ENCODE measurements at regions not wholly inside any gene's neighbourhood (a gene's known extent, or its start where the extent isn't known, plus 50 kb on each side); places are given as distances from the start of the nearest gene placed in this dataset.

GRCh38 chr15:29919380-29919881, 97.2 kb upstream of the TJP1 start:
- DNase-seq: no peak

- no peak for DNase-seq
Measured at GRCh38 chr15:29917600-29918597, 95.6 kb upstream of the TJP1 start.

- DNase-seq: no peak
Measured at GRCh38 chr15:29914511-29914926, 92.3 kb upstream of the TJP1 start.

DNA sequence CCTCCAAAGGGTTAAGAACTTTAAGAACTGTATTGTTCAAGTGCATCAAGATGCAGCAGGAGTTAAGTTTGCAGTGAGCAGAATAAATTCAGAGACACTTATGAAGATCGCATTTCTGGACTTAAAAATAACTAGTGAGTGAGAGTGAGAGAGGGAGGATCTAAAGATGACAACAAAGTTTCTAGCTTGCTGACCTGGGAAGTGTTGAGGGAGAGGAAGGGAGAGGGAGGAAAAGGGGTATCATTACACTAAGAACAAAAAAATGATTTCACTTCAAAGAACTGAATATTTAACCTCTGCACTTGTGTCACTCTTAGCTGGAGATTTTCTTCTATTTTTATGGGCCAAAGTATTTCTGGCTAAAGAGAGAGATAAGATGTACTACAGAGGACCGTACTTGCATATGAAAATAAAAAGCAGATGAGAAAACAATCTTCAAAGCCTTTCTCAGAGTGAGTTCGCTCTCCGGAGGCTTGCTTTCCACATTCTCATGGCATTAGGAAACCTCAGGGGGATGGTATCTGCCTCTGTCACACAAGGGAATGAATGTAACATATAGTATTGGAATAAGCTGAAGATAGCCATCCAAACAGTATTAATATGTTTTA, 91.4 kb upstream of the TJP1 start:
- no peak for DNase-seq

GRCh38 chr15:29911705-29912104, 89.4 kb upstream of the TJP1 start:
- no peak for DNase-seq

GRCh38 chr15:29910068-29910467, 87.8 kb upstream of the TJP1 start:
- no peak for DNase-seq

DNA sequence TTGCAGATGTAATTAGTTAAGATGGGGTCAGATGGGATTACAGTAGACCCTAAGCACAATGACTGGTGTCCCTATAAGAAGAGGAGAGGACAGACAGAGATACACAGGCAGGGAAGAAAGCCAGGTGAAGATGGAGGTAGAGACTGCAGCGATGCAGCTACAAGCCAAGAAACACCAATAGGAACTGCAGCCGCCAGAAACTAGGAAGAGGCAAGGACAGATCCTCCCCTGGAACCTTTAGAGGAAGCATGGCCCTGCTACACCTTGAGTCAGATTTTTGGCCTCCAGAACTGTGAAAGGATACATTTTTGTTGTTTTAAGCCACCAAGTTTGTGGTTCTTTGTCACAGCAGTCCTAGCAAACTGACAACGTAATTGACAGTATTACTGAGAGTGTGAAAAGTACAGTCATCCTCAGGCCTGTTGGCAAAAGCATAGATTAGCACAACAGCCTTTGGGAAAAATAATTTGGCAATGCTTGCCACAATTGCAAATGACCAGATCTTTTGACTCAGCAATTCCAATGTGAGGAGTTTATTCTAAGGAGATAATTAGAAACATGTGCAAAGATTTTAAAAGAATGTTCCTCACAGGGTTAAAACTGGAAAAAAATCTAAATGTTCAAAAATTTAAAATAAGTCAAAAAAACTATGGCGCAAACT, 82.6 kb upstream of the TJP1 start:
- no peak for DNase-seq

DNA sequence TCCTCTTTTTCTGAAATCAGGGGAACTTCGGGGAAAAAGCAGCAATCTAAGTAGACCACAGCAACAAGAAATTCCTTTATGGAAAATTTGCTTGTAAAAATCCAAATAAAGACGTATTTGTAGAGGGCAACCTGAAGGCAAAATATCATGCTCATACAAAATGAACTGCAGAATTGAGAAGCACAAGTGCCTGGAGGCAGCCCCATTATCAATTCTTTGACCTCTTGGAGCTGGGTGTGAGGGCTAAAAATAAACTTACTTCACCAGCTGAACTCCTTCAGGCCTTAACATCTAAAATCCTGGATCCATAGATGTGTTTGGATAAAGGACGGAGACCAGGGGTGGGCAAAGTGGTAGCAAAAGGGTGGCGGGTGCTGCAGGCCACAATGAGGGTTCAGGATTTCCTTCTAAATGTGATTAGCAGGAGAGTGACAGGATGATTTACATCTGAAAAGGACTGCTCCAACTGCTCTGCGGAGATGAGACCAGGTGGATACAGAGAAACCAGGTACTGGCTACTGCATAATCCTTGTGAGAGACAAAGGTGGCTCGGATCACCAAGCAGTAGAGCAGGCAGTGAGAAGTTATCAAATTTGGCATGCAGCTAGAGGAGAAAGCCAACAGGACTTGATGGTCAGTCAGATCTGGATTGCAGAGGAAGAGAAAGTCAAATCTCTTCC, 81.7 kb upstream of the TJP1 start:
- DNase-seq: no peak

- DNase-seq: no peak
Measured at GRCh38 chr15:29903028-29903427, 80.8 kb upstream of the TJP1 start.

DNA sequence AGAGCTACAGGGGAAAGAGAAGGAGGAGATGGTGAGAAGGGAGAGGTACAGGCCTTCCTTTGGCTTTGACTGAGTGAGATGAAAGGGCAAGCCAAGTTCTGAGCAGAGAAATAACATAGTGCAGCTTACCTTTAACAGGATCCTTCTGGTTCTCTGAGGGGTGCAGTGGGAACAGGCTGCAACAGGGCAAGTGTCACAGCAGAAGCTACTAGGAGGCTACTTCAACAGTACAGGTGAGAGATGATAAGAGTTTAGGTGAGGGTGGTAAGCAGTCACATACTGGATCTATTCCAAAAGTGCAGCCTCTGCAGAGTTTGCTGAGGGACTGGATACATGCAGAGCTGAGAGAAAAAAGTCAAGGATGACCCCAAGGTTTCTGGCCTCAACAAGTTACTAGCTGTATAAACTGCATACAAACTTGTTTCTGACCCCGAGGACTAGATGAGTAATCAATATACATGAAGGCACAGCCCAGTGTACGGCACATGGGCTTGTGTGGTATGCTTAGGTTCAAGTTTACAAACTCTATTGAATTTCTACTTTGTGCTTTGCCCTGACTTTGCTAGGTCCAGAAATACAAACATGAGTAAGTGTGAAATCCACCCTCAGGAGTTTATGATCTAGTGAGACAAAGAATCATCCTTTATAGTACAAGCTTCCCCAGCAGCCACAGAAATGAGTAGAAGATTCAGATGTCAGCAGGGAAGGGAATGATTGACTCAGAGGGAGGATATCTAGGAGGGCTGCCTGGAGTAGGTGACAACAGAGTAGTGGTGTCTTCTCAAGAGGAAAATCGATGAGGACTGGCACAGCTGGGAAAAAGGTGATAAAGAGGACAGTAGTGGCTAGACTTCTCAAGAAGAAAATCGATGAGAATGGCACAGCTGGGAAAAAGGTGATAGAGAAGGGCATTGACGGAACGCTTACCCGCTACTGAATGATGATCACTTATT, 78.2 kb upstream of the TJP1 start:
- no peak for DNase-seq

GRCh38 chr15:29896062-29896461, 73.8 kb upstream of the TJP1 start:
- DNase-seq: no peak

GRCh38 chr15:29891096-29891457, 68.8 kb upstream of the TJP1 start:
- no peak for DNase-seq

DNA sequence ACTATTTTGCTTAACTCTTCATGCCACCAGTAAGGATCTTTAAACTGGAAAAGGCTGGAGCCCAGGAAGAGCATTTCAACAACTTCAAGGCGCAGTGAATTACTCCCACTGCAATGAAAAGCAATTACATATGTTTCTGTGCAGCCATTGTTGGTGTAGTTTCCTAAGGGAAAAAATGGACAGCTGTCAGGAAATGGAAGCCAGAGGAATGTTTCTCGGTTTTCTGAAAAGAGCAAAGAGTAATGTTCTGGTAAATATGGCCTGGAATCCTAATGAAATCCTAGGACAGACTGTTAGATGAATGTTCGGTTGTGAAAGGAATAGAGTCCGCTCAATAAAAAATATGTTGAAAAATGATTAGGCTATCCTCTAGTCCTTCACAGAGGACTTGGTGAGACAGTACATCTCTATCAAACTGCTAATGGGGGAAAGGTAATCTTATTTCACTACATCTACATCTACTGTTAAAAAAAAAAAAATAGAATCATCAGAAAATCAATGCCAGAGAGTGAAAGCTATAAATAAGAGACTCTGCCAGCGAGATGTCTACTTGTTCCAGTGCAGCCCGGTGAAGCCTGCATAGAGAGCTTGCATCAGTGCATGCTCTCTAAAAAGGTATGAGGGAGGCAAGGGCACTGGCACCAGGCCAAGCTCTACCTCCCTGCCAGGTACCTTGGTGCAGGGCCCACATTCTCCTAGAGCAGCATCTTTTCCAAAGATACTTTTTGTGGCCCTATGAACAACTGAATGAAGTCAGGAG, 68.2 kb upstream of the TJP1 start:
- peak in 1 of 58 donors; percentile 41 for DNase-seq

- DNase-seq: no peak
Measured at GRCh38 chr15:29889542-29890329, 67.5 kb upstream of the TJP1 start.

- peak in 15 of 58 donors; percentile 9 to 49 (median 38) for DNase-seq
Measured at GRCh38 chr15:29888646-29889045, 66.4 kb upstream of the TJP1 start.

GRCh38 chr15:29887721-29888120, 65.5 kb upstream of the TJP1 start:
- no peak for DNase-seq

DNA sequence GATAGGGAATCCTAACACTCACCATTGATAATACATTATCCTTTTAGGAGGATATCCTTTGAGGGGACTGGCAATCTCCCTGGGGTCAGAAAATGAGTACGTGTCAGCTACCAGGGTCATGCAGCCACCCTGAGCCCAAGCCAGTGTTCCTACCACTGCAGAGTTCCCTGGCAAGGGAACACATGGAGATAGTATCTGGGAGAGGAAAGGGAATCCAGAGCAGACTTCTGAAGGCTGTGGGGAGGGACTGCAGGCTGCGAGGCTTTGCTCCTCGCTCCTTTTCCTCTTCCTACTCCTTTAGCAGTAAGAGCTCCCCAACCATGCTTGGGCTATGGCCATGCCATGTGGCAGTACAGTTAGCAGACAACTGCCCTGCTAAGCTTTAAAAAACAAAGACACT, 62.9 kb upstream of the TJP1 start:
- DNase-seq: no peak

DNA sequence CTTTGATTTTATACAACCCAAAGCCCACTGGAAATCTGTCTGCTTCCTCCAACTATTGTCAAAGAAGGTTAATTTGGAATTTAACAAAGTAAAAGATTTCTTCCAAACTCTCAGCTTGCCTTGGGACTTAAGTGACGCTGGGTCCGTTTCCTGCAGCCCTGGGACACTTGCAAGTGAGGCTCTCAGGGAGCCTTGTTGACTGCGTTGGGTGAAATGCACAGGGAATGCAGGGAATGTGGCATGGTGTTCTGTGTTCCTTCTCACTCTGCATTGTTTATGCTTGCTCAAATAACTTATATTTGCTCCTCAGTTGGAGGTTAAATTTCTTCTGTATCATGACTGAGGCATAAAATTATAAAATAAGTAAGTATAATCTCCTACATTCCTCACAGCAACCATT, 60.9 kb upstream of the TJP1 start:
- DNase-seq: no peak

DNA sequence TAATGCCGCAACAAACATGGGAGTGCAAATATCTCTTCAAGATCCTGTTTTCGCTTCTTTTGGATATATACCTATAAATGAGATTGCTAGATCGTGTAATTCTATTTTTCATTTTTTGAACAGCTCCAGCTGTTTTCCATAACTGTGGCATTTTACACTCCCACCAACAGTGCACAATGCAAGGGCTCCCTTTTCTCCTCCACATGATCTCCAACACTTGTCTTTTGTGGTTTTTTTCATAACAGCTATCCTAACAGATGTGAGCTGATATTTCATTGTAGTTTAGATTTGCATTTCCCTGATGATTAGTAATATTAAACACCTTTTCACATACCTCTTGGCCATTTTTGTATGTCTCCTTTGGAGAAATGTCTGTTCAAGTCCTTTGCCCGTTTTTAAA, 58.6 kb upstream of the TJP1 start:
- no peak for DNase-seq
